PC-3 (cell line): ENCODE measurements at regions not wholly inside any gene's neighbourhood (a gene's known extent, or its start where the extent isn't known, plus 50 kb on each side); places are given as distances from the start of the nearest gene placed in this dataset.

Source experiments
- EZH2 ChIP-seq: fragments of 300-600 bp; sonication (generic); IDR thresholded peaks from one replicate; pipeline ENCODE4 v1.6.1; 2017; ENCODE audit warnings: antibody characterized with exemption, mild to moderate bottlenecking, low read length; ENCODE audit not compliant: unreplicated experiment
- EZH2phosphoT487 ChIP-seq: fragments of 300-600 bp; sonication (generic); IDR thresholded peaks from 2 replicates; pipeline ENCODE4 v1.6.1; 2018; ENCODE audit warnings: mild to moderate bottlenecking, antibody characterized with exemption, low read length, borderline replicate concordance
- TF ChIP-seq, protein P1 (sequence below): fragments of 300-600 bp; sonication (generic); conservative IDR thresholded peaks from 2 replicates; pipeline ENCODE4 v1.5.1; 2017; ENCODE audit warnings: antibody characterized with exemption, low read depth, mild to moderate bottlenecking, low read length

DNA sequence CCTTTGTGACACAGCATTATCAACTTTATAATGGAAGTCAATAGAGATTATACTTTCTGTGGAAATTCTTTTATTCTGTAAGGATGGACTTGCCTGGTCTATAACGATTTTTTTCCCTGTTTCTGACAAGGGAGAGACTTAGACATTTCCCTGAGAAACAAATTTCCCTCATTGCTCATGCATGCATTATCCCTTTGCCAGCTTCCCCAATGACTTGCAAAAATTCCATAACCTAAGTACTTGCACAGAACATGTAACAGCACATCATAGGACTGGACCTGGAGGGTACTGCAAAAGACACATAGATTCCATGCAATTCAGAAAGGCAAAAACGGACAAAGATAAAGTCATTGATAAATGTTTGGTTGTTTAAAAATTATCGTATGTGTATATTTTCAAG lies 166.7 kb downstream of the FHIP1A start:
- TF ChIP-seq, protein P1, sequence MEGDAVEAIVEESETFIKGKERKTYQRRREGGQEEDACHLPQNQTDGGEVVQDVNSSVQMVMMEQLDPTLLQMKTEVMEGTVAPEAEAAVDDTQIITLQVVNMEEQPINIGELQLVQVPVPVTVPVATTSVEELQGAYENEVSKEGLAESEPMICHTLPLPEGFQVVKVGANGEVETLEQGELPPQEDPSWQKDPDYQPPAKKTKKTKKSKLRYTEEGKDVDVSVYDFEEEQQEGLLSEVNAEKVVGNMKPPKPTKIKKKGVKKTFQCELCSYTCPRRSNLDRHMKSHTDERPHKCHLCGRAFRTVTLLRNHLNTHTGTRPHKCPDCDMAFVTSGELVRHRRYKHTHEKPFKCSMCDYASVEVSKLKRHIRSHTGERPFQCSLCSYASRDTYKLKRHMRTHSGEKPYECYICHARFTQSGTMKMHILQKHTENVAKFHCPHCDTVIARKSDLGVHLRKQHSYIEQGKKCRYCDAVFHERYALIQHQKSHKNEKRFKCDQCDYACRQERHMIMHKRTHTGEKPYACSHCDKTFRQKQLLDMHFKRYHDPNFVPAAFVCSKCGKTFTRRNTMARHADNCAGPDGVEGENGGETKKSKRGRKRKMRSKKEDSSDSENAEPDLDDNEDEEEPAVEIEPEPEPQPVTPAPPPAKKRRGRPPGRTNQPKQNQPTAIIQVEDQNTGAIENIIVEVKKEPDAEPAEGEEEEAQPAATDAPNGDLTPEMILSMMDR, result no peak
- TF ChIP-seq EZH2 (no peak), EZH2phosphoT487 (no peak)
